ENCODE measurements at regions not wholly inside any gene's neighbourhood (a gene's known extent, or its start where the extent isn't known, plus 50 kb on each side); places are given as distances from the start of the nearest gene placed in this dataset.
"Not testable (repeated sequence)": the region's sequence is repeated elsewhere in the genome, so short reads cannot be mapped to it uniquely, and the experiment has no call there.

DNA sequence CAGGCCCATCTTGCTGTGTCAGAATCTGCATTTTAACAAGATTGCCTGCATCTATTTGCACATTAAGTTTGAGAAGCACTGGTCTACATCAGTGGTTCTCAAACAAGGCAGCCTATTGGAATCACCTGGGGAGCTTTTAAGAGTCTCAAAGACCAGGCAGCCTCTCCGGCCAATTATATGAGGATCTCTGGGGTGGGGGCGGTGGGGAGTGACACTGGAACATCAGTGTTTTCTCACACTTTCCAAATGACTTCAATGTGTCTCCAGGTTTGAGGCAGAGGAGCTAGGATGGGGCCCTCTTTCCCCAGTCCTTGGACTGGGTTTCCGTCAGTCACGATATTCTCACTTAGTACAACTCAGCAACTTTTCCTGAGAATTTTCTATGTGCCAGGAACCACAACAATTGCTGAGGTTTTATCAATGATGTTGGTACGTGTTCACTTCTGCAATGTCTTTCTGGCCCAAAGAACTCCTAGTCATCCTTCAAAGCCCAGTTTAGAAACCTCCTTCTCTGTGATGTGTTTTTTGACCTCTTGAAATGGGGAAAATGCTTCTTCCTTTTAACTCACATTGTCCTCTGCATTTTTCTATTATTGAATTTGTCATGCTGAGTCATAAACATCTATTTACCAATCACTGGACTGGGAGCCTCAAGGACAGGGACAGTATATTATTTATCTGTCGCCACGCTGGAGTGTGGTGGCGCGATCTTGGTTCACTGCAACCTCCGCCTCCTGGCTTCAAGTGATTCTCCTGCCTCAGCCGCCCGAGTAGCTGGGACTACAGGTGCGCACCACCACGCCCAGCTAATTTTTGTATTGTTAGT is 130.9 kb downstream of the MYCN start:
- DNase-seq = no peak

DNA sequence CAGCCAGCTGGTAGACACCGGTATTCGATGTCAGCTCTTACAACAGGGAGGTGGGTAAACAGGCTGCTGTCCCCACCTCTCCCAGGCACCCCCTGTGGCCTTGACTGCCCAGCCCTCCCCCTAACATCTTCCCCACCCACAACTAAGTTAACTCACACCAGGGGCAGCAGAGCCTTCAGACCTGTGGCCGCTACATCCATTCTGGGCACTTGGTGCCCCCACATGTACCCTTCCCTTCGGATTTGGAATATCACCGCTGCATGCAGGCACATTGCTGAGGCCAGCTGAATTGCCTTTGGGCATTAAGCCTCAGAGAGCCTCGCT is 130.3 kb downstream of the MYCN start:
- DNase-seq = no peak

DNA sequence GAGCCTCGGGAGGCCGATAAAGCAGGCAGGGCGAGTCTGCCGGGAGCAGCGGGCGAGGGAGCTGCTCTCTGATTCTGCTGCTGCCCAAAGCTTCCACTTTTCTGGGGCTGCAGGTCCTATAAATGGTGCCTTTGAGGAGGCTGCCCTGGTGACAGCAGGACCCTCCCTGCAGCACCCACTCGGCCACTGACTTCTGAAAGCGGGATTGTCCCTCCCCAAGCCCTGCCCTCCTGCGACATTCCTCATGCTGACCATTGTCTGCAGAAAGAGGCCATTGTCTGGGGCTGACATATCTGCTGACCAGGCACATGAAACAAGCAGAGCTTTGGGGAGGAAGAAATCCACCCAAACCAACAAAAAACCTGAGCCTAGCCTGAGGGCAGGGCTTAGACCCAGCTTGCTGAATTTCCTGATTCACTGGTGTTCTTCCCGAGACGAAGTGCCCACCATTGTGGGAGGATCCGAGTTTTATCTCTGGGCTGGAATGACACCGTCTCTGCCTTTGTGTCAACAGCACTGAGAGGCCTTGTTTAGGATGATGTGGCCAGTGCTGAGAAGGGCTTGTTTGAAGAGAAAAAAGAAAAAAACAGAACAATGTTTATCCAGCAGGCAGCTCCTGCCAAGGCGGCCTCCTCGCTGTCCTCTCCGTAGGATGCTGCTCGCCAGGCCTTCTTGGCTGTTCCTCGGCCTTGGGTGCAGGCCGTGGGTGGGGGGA is 129.7 kb downstream of the MYCN start:
- no peak for DNase-seq

DNA sequence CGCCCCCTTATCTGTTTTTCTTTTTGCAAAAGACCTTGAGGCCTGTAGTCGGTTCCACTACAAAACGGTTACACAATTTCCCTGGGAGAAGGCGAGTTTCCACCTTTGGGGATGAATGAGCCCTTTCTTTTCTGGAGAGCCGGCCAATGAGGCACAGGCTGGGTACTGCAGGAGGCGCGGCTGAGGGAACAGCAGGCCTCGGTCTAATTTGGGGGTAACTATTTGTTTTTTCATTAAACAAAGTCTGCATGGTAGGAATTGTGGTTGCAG is 129.2 kb downstream of the MYCN start:
- no peak for DNase-seq

DNA sequence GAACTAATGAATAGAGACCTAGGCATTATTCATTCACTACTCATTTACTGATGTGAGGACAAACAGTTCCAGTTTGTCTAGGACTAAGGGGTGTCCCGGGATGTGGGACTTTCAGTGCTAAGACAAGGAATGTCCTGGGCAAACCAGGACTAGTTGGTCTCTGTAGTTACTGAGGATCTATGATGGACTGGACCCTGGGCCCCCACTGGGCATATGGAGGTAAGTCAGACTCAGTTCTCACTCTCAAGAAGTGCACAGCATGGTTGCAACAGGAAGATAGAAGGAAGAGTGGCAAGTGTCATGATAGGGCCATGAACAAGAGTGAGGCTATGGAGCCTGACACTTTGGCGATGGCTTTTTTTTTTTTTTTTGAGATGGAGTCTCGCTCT is 128.2 kb downstream of the MYCN start:
- DNase-seq = no peak

DNA sequence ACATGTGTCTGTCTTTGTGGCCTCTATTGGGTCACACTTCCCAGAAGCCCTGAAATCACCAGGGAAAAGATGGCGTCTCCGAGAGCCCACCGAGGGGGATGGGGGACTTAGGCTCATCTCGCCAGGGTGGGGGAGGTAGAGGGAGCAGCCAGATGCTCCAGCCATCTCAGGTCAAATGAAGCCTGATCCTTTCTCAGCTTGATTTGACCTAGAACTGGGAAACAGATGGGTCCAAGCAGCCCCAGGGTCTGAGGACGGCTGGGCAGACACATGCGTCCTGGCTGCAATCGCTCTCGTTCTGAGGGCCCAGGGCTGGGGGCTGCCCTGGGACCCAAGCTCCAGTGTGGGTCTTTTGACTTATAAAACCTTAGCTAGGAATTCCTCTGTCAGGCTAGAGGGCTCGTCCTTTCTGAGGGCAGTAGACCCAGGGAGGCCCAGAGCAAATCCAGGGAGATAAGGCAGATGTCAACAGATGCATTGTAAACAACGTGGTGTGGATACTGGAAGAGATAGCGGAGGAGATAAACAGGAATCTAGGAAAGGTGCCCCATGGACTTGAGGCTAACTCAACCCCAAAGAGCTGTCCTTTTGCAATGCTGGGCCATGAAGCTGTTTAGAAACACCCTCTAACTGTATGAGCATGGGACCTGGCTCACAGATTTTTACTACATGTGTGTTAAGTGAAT is 127.7 kb downstream of the MYCN start:
- no peak for DNase-seq

DNA sequence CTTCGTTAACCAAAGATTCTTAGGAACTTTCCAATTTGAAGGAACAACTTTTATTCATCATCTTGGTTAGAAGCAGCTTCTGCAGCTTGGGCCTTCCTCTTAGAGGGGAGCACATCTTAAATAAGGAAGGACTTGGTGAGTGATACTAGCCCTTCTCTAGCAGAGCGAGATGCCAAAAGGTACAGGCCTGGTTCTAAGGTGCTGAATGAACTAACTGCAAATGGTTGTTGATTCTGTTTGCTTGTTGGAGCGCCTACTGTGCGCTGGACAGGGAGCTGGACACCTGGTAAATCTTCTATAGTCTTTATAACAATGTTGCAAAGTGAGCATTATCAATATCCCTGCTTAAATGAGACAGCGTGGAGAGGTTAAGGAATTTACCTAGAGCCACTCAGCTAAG is 127.1 kb downstream of the MYCN start:
- DNase-seq = no peak

DNA sequence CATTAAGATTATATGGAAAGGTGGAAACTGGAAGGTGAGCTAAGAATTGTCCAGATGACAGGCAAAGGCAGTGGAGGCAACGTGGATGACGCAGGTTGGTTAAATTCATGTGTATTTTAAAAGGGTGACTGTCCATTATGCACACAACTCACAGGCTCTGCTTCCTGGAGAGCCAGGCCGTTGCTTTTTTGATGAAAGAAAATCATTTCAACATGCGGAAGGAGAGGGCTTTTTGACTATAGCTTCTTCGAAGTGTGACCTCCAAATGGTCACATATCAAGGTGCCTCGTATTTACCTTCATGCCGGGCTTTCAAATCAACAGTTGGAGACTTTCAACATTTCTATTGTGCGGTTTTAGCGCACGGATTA is 126.7 kb downstream of the MYCN start:
- DNase-seq = no peak

DNA sequence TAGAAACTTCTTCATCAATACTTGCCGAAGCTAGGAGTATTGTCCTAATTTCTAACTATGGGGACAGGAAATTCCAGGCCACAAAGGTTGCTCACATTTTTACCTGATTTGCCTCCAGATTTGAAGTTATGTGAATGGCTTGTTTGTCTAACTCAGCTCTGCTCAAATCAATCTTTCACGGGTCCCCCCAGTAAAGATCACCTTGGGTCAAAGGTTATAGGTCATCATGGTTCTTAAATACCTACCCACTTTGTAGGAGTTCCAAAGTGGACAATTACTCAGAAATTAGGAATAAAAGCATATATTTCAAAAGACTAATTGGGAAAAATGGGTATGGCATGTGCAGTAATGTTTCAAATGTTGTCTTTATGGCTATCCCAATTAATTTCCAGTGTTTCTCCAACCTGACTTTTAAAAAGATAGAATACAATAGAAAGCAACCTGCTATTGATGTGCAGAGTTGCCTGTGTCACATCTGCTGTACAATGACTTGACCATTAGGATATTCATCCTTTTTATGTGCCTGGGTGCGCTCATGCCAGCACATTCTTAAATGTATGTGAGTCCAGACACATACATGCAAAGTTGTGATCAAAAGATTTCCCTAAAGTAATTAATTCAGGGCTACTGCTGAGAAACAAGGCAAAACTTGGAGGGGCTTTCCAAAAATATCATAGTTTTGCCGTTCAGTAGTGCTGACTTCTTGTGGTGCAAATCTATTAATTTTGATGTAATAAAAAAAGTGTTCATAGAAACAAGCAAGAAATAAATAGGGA is 126.1 kb downstream of the MYCN start:
- no peak for DNase-seq

DNA sequence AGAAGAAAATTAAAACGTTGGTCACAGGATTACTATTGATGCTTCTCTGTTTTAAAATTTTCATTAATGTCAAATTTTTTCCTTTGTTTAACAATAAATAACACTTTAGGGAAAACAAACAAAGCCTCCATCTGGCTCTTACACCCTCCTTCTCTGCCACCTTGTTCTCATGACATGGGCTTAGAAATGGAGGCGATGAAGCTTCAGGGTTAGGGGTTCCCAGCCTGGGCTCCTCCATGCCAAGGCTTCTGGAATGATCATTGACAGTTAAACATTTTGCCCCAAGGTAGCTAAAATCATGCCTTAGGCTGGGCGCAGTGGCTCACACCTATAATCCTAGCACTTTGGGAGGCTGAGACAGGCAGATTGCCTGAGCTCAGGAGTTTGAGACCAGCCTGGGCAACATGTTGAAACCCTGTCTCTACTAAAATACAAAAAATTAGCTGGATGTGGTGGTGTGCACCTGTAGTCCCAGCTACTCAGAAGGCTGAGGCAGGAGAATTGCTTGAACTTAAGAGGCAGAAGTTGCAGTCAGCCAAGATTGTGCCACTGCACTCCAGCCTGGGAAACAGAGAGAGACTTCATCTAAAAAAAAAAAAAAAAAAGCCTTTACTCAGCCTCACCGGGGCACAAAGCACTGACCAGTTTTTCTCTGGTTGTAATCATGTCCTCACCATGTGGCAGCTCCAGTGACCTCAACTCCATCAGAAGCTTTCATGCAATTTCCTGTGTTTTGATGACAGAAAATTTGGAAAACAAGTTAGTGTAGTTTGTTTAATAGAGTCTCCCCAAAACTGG is 125.1 kb downstream of the MYCN start:
- not testable (repeated sequence) for DNase-seq

DNA sequence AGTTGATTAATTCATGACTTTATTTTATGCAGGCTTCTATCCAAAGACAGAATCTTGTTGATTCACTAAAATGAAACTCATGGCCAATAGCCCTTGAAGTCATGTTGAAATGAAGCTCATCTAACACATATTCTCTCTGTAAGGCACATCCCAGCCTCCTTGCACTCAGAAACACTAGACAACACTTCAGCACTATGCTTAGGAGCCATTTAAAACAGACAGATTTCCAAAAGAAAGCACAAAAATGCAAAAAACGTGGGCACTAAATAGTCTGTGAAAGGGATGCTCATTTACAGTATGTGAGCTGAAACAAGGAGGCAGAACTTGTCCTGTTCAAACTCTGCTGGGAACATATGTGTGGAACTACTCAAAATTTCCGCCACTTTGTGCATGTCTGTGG is 124.4 kb downstream of the MYCN start:
- no peak for DNase-seq

DNA sequence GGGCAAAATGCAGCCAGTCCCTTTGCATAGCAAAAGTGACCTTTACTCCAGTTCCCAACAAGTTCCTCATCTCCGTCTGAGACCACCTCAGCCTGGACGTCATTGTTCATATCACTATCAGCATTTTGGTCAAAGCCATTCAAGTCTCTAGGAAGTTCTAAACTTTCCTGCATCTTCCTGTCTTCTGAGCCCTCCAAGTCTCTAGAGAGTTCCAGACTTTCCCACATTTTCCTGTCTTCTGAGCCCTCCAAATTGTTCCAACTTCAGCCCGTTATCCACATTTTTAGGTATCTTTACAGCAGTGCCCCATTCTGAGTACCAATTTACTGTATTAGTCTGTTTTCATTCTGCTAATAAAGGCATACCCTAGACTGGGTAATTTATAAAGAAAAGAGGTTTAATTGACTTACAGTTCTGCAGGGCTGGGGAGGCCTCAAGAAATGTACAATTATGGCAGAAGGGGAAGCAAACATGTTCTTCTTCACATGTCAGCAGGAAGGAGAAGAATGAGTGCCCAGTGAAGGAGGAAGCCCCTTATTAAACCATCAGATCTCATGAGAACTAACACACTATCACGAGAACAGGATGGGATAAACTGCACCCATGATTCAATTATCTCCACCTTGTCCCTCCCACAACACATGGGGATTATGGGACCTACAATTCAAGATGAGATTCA is 123.7 kb downstream of the MYCN start:
- no peak for DNase-seq

DNA sequence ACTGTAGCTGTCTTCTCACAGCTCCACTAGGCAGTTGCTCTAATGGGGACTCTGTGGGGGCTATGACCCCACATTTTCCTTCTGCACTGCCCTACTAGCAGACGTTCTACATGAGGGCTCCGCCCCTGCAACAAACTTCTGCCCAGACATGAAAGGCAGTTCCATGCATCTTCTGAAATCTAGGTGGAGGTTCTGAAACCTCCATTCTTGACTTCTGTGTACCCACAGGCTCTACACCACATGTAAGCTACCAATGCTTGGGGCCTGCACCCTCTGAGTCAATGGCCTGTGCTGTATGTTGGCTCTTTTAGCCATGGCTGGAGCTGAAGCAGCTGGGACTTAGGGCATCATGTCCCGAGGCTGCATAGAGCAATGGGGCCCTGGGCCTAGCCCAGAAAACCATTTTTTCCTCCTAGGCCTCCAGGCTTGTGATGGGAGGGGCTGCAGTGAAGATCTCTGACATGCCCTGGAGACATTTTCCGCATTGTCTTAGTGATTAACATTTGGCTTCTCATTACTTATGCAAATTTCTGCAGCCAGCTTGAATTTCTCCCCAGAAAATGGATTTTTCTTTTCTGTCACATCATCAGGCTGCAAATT is 123.0 kb downstream of the MYCN start:
- no peak for DNase-seq

DNA sequence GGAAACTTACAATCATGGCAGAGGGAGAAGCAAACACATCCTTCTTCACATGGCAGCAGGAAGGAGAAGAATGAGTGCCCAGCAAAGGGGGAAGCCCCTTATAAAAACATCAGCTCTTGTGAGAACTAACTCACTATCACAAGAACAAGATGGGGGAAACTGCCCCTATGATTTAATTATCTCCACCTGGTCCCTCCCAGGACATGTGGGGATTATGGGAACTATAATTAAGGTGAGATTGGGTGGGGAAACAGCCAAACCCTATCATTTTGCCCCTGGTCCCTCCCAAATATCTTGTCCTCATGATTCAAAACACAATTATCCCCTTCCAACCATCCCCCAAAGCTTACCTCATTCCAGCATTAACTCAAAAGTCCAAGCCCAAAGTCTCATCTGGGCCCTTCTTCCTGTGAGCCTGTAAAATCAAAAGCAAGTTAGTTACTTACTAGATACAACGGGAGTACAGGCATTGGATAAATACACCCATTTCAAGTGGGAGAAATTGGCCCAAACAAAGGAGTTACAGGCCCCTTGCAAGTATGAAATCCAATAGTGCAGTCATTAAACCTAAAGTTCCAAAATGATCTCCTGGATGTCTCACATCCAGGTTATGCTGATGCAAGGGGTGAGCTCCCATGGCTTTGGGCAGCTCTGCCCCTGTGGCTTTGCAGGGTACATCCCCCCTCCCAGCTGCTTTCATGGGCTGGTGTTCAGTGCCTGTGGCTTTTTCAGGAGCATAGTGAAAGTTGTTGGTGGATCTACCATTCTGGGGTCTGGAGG is 122.3 kb downstream of the MYCN start:
- DNase-seq = no peak

DNA sequence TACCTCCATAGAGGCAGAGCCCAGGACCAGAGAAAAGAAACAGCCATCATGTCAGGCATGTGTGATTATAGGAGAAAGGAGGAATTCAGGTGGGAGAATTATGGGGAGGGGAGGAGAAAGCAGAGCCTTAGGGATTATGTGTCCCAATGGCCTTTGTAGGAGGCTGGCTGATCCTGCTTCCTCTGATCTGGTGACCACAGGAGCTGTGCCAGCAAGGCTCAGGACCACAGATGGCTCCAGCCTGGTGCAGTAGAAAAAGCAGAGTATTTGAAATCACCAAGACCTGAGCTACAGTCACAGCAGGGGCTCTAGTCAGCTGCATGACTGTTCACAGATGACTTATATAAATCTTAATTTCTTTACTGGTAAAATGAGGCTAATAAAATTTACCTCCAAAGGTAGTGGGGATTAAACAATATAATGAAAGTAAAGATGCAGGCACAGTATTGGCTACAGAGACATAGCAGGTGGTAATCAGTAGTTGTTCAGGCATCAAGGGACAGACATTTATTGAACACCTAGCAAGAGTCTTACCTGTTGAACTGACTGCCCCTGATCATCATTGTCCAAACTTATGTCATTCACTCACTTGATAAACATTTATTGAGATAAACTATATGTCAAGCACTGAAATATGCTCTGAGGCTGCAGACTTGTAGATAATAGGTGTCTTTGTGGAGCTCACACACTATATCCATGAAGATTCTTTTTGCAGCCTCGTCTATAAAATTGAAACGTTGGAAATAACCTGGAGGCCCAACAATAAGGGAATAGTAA is 121.3 kb downstream of the MYCN start:
- DNase-seq = no peak

DNA sequence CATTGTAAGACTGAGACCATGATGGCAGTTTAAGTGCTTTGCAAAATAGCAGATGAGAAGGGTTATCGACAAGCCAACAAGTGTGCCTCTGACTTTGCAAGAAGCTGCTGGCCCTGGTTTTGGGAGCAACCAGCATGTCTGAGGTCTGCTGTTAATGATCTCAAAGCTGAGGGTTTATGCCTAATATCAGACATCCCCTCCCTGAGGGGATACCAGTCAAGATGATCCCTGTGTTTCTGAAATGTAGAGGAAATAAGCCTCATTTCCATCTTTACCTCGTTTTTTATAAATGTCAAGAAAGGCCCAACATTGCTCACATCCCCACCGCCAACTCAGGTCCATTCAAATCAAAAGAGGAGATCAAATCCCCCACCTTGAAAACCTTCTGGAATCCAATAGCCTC is 120.6 kb downstream of the MYCN start:
- DNase-seq = no peak

DNA sequence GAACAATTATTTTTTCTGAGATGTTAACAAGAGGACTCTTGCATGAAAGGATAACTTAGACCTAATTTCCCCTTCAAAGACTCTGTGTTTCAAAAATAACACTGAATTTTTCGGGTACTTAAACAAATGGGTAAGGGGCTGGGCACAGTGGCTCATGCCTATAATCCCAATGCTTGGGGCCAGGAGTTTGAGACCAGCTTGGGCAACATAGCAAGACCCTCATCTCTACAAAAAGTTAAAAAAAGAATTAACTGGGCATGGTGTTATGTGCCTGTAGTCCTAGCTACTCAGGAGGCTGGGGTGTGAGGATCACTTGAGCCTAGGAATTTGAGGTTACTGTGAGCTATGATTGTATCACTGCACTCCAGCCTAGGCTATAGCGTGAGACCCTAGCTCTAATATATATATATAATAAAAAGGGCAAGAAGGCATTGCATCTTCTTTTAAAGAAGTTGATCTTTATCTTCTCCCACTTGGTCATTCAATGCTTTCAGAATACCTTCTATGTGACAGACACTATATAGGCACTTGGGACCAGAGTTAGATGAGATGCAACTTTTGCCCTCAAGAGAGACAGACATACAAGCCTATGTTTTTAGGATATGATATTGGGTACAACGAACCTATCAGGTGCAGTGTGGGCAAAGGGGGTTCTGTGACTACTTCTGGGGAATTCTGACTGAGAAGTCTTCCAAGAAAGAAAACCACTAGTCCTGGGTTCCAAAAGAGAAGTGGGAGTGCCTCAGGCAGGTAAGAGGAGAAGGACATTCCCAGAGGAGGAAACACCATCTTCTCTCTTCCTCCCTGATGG is 120.0 kb downstream of the MYCN start:
- no peak for DNase-seq

DNA sequence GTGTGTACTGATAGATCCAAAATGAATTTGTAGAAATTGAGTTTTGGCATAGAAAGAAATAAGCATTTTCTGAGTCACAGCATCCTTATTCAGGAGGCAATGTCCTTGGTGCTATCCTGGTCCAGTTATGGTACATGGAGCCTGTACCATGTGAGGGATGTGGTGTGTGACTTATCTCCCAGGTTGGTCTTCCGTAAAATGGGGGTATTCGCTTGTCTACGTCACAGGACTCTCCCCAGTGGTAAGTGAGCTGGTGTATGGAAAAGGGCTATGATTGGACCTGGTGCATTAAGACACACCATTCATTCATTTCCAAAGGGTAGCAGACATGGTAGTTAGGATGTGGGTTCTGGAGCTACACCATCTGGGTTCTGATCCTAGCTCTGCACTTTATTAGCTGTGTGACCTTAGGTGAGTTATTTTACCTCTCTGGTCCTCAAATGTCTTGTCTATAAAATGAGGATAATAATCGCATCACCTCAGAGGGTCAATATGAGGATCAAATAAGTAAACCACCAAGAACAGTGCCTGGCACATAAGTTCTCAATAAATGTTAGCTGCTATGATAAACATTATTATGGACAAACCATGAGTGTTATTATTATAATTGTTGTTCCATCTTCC is 119.2 kb downstream of the MYCN start:
- DNase-seq = no peak
